CD4-positive, alpha-beta T cell treated with Interleukin-17A for 4 hours (primary cell): ENCODE measurements at regions not wholly inside any gene's neighbourhood (a gene's known extent, or its start where the extent isn't known, plus 50 kb on each side); places are given as distances from the start of the nearest gene placed in this dataset.
"Not testable (repeated sequence)": the region's sequence is repeated elsewhere in the genome, so short reads cannot be mapped to it uniquely, and the experiment has no call there.

Source experiments
- DNase-seq: peaks from one replicate; pipeline ENCODE4 v3.0.0-alpha.2; 2020; ENCODE audit warnings: mixed read lengths

DNA sequence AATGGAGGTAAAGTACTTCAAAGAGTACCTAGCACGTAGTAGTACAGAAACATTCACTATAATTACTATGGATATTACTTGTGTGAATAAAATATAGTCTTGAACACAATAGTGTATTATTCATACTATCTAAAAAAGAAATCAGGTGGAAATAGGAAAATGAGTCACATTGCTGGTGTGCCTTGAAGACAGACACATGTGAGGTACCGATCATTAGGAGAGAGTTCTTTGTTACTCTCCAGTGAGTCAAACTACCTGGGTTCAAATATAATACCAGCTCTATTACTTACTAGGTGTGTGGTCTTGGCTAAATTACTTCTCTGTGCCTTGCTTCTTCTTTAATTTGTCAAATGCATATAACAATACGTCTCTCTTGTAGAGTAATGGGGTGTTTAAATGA, 50.8 kb upstream of the BEND6 start:
- DNase-seq: no peak

DNA sequence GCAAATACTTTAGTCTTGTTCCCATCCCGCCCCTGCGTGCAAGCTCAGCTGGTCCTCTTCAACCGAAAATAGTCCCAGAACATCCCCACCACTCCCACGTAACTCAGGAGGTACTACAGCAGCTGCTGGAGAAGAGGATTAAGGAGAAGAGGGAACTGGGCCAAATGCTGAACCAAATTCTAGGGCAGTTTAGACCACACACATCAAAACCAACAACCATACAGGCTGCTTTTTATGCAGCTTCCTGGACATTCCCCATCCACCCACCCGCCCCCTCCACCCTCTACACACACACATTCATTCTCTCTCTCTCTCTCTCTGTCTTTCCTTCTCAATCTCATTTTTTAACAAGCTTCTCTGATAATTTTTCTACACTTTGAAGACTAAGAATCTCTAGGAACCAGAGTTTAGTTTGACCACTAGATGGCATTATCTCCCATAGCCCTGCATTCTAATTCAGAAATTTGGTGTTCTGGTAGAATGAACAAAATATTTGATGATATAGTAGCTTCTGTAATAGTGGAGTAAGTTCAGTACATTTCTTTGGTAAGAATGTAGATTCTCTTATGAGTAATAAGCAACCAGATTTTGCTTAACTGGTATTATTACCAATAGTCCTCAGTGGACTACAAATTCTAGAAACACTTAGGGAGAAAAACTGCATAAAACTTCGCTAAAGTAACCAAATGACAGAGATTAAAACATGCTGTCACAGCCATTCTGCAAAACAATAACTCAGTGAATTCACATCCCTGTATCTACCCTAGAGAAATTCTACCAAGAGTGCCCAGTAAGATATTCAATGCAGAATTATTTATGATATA, 52.1 kb upstream of the BEND6 start:
- DNase-seq: no peak

DNA sequence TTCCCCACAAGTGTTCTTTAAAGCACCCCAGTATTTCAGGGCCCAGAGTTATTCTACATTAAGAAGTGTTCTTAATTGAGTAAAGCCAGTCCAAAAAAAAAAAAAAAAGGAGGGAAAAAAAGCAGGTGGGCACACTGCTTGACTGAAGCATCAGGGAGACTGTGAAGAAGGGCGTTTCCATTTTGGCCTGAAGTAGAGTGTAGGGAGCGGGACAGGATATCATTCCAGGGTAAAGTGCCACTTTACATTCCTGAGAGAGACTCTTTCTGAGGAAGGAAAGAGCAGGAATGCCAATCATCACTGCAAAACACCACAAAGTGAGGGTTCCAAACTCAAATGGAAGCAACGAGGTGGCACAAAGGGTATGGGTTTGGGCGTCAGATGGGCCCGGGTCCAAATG, 54.1 kb upstream of the BEND6 start:
- DNase-seq: no peak

- no peak for DNase-seq
Measured at GRCh38 chr6:56899753-56900152, 55.2 kb upstream of the BEND6 start.

DNA sequence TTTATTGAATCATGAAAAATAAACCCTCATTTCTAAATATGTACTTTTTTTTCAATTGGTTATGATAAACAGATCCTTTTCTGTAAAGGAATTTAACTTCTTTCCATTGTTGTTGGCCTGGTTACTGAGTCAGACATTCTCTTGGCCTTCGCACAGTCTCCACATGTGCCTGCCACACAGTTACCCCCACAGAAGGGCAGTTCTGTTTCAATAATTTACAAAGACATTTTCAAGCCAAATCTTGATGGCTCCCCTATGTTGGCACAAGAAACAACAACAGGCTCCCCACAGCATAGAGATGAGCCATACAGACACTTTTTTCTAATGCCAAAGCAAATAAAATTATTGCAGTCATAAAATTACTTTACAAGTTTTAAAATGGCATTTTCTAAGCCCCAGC, 55.6 kb upstream of the BEND6 start:
- DNase-seq: no peak

- DNase-seq: no peak
Measured at GRCh38 chr6:56897789-56898529, 56.9 kb upstream of the BEND6 start.

DNA sequence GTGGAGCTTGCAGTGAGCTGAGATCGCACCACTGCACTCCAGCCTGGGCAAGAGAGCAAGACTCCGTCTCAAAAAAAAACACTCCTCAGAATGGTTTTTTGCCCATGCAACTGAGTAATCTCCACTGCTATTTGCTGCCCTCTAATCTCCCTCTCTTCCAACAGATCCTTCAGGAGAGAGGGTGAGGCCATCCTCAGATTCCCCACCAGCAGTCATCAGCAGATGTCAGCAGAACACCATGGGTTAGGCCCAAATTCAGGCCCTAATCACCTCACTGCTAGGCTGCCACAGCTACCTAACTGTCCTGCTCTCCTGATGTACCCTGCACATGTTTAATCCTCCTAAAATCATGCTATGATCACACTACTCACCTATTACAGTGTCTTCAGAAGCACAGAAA, 63.2 kb upstream of the BEND6 start:
- no peak for DNase-seq

GRCh38 chr6:56890683-56891429, 64.1 kb upstream of the BEND6 start:
- DNase-seq: no peak

DNA sequence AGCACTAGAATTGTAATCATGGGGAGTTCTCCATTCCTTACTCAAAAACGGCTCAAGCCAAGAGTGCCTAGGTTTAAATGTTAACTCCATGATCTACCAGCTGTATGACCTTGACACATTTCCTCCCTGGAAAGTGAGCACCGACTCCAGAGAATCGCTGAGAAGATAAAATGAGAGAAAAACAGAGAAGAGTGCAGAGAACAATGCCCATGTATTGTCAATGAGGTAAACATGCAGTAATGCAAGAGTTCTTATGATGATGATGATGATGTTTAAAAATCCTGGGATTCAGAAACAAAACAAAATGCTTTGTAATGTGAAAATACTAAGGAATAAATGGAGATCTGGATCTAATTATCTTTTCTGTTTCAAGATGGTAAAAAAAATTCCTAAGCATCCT, 64.8 kb upstream of the BEND6 start:
- no peak for DNase-seq

GRCh38 chr6:56889492-56889891, 65.4 kb upstream of the BEND6 start:
- DNase-seq: no peak

DNA sequence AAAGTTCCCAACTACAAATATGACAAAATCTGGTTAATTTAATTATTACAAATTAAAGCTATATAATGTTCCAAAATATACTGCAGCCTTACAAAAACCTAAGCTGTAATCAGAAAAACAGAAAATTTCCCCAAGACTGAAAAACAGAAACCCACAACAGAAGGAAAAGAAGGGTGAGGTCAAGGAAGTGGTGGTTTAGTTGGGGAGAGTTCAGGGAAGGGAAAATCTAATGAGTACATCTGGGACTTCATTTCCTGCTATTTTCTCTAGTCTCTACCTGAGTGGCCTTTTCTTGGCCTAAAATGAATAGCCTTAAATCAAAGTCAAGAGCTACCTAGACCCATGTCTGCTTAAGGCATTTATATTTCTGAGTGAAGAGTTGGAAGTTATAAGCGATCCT, 66.2 kb upstream of the BEND6 start:
- no peak for DNase-seq

DNA sequence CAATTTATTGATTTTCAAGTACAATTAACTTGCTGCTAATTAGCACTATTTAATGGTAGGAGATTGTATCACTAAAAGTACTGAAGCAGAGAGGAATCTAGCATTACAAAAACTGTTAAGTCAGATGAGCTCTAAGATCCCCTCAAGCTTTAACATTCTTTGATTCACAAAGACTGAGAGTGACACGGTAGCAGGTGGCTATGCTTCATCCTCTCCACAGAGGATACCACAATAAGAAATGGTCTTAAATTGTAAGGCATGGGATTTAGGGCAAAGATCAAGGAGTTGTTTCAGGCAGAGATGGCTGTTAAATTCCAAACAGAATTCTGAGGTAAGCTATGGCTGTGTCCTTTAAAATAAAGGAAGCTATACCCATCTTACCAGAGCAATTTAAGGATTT, 67.8 kb upstream of the BEND6 start:
- DNase-seq: no peak

- DNase-seq: no peak
Measured at GRCh38 chr6:56877922-56878321, 77.0 kb upstream of the BEND6 start.

- no peak for DNase-seq
Measured at GRCh38 chr6:56875961-56876360, 78.9 kb upstream of the BEND6 start.

DNA sequence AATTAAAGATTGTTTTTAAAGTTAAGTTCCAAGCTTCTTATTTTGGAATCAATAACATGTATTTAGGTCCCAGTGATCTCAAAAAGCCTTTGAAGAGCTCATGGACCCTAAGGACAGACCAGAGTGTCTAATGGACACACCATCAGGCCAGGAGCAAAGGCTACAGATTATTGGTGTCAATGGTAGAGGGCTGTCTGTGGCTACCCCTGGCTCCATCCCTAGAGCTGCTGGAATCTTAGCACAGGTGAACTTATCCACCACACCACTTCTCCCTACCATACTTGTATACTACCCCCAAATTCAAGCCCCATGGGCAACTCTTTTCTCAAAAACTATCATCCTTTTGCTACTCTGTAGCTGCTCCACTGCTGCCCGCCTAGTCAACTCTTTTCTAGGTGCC, 79.4 kb upstream of the BEND6 start:
- DNase-seq: no peak

- DNase-seq: no peak
Measured at GRCh38 chr6:56874328-56874727, 80.6 kb upstream of the BEND6 start.

DNA sequence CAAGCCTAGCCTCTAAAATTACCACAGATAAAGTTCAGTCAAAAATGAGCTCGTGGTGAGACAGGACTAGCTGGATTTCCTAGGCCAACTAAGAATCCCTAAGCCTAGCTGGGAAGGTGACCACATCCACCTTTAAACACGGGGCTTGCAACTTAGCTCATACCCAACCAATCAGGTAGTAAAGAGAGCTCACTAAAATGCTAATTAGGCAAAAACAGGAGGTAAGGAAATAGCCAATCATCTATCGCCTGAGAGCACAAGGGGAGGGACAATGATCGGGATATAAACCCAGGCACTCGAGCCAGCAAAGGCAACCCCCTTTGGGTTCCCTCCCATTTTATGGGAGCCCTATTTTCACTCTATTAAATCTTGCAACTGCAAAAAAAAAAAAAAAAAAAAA, 84.9 kb upstream of the BEND6 start:
- DNase-seq: not testable (repeated sequence)

DNA sequence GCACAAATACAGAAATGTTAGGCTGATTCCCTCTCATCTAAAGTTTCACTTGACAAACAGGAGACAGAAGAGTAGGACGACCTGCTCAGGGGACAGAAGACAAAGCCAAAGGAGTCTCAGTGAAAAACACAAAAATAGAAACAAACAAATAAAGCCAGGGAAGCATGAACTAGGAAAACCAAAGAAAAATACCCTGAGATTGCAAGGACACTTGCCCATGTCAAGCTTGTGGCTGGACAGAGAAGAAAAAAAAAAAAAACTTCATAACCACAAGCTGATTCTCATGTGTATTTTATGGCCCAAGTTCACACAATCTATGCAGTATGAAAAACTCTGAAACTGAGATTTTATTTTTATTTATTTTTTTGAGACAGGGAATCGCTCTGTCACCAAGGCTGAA, 85.6 kb upstream of the BEND6 start:
- no peak for DNase-seq

DNA sequence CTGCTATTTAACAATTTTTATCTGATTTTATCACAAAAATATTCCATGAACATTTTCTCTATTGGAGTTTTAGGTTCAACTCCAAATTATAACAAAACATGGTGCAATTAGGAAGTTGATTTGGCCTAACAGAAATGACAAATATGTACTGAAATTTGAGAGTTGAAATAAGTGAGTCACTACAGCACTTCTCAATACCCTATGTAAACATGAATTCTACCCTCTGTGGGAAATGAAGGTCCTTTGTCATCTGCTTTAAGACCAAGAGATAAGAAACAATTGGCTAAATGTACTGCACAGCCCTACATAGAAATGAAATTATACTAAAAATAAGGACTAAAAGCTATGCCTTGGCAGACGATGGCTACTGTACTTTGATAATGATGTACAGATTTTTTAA, 86.2 kb upstream of the BEND6 start:
- DNase-seq: no peak

GRCh38 chr6:56866917-56867522, 87.9 kb upstream of the BEND6 start:
- no peak for DNase-seq

- DNase-seq: no peak
Measured at GRCh38 chr6:56865081-56865875, 89.6 kb upstream of the BEND6 start.

GRCh38 chr6:56864171-56864616, 90.7 kb upstream of the BEND6 start:
- DNase-seq: no peak
